NCI-H748 treated with DMSO at 0.1 percent for 48 hours (cell line): ENCODE measurements at regions not wholly inside any gene's neighbourhood (a gene's known extent, or its start where the extent isn't known, plus 50 kb on each side); places are given as distances from the start of the nearest gene placed in this dataset.
A peak's percentile ranks its signal among the peaks of the same experiment; 100 is the strongest.
"Not testable (repeated sequence)": the region's sequence is repeated elsewhere in the genome, so short reads cannot be mapped to it uniquely, and the experiment has no call there.

Source experiments
- DNase-seq: peaks from one replicate; lab custom pipeline; 2025; lab: John Stamatoyannopoulos, UW

- DNase-seq: no peak
These were observed 181.2 kb upstream of the GALNT2 start for GRCh38 chr1:229885568-229886495.

GRCh38 chr1:229886636-229887035 lies 180.4 kb upstream of the GALNT2 start:
- DNase-seq: no peak

GRCh38 chr1:229887043-229887822 lies 179.8 kb upstream of the GALNT2 start:
- no peak for DNase-seq

GRCh38 chr1:229888157-229888556 lies 178.9 kb upstream of the GALNT2 start:
- no peak for DNase-seq

- no peak for DNase-seq
These were observed 178.5 kb upstream of the GALNT2 start for GRCh38 chr1:229888561-229889001.

GRCh38 chr1:229889031-229889517 lies 178.0 kb upstream of the GALNT2 start:
- DNase-seq: no peak

GRCh38 chr1:229891227-229891626 lies 175.8 kb upstream of the GALNT2 start:
- DNase-seq: no peak

- DNase-seq: no peak
These were observed 174.4 kb upstream of the GALNT2 start for GRCh38 chr1:229892515-229893117.

GRCh38 chr1:229893762-229894444 lies 173.1 kb upstream of the GALNT2 start:
- no peak for DNase-seq

GRCh38 chr1:229894532-229894931 lies 172.5 kb upstream of the GALNT2 start:
- no peak for DNase-seq

- DNase-seq: no peak
These were observed 171.4 kb upstream of the GALNT2 start for GRCh38 chr1:229895605-229896004.

GRCh38 chr1:229896306-229896705 lies 170.7 kb upstream of the GALNT2 start:
- no peak for DNase-seq

- no peak for DNase-seq
These were observed 170.2 kb upstream of the GALNT2 start for GRCh38 chr1:229896861-229897260.

- DNase-seq: no peak
These were observed 169.5 kb upstream of the GALNT2 start for GRCh38 chr1:229897501-229897900.

GRCh38 chr1:229900220-229900619 lies 166.8 kb upstream of the GALNT2 start:
- no peak for DNase-seq

GRCh38 chr1:229905031-229905545 lies 161.9 kb upstream of the GALNT2 start:
- no peak for DNase-seq

- no peak for DNase-seq
These were observed 161.4 kb upstream of the GALNT2 start for GRCh38 chr1:229905652-229906051.

- DNase-seq: peak; percentile 34
These were observed 159.0 kb upstream of the GALNT2 start for GRCh38 chr1:229907884-229908638.

- DNase-seq: no peak
These were observed 158.3 kb upstream of the GALNT2 start for GRCh38 chr1:229908689-229909088.

- no peak for DNase-seq
These were observed 153.5 kb upstream of the GALNT2 start for GRCh38 chr1:229913489-229913888.

- not testable (repeated sequence) for DNase-seq
These were observed 147.6 kb upstream of the GALNT2 start for GRCh38 chr1:229919488-229919887.
